Loucy (cell line): ENCODE measurements at regions not wholly inside any gene's neighbourhood (a gene's known extent, or its start where the extent isn't known, plus 50 kb on each side); places are given as distances from the start of the nearest gene placed in this dataset.

Experiments used
- H2AFZ ChIP-seq: fragments of 200-600 bp; sonication (generic); 2 replicates; pipeline ENCODE4 v1.6.0; 2016; ENCODE audit warnings: antibody characterized with exemption, mild to moderate bottlenecking, low read length, moderate library complexity
- H3F3A ChIP-seq: fragments of 200-600 bp; 2 replicates; pipeline ENCODE4 v1.6.0; 2016; ENCODE audit warnings: antibody characterized with exemption, low read depth, mild to moderate bottlenecking
- H3K27me3 ChIP-seq: fragments of 200-600 bp; sonication (generic); 2 replicates; pipeline ENCODE4 v1.6.1; 2014; ENCODE audit warnings: low read length, mild to moderate bottlenecking; ENCODE audit not compliant: insufficient read depth, poor library complexity, severe bottlenecking
- H3K36me3 ChIP-seq: fragments of 200-600 bp; sonication (generic); 2 replicates; pipeline ENCODE4 v1.6.1; 2016; ENCODE audit warnings: low read length; ENCODE audit not compliant: insufficient read depth
- H3K4me1 ChIP-seq: fragments of 200-600 bp; sonication (generic); 2 replicates; pipeline ENCODE4 v1.5.1; 2014; ENCODE audit warnings: low read length, mild to moderate bottlenecking; ENCODE audit not compliant: insufficient read depth, poor library complexity, severe bottlenecking
- H3K4me2 ChIP-seq: fragments of 200-600 bp; sonication (generic); 2 replicates; pipeline ENCODE4 v1.6.0; 2014; ENCODE audit warnings: antibody characterized with exemption, low read length, low read depth, mild to moderate bottlenecking; ENCODE audit not compliant: poor library complexity, severe bottlenecking
- H3K4me3 ChIP-seq: fragments of 200-600 bp; sonication (generic); 2 replicates; pipeline ENCODE4 v1.5.1; 2014; ENCODE audit warnings: low read length, mild to moderate bottlenecking, mixed read lengths; ENCODE audit not compliant: poor library complexity, severe bottlenecking
- H3K79me2 ChIP-seq: fragments of 200-600 bp; sonication (generic); 2 replicates; pipeline ENCODE4 v1.6.1; 2014; ENCODE audit warnings: low read length; ENCODE audit not compliant: insufficient read depth
- H3K9ac ChIP-seq: fragments of 200-600 bp; sonication (generic); 2 replicates; pipeline ENCODE4 v1.6.0; 2014; ENCODE audit warnings: mild to moderate bottlenecking, low read depth, low read length, moderate library complexity; ENCODE audit not compliant: poor library complexity, severe bottlenecking
- H3K9me2 ChIP-seq: fragments of 200-600 bp; sonication (generic); replicated peaks from 2 replicates; pipeline ENCODE4 v1.6.1; 2016; ENCODE audit warnings: low read depth, low read length, mixed read lengths
- H3K9me3 ChIP-seq: fragments of 200-600 bp; sonication (generic); 2 replicates; pipeline ENCODE4 v1.6.1; 2014; ENCODE audit warnings: mild to moderate bottlenecking, antibody characterized with exemption, low read length, low read depth; ENCODE audit not compliant: insufficient read depth
- H4K20me1 ChIP-seq: fragments of 200-600 bp; sonication (generic); 2 replicates; pipeline ENCODE4 v1.6.0; 2014; ENCODE audit warnings: antibody characterized with exemption, low read length, mild to moderate bottlenecking; ENCODE audit not compliant: insufficient read depth, poor library complexity, severe bottlenecking
- CTCF ChIP-seq: fragments of 200-600 bp; sonication (generic); conservative IDR thresholded peaks from 2 replicates; pipeline ENCODE4 v1.5.1; 2014; ENCODE audit warnings: mild to moderate bottlenecking, antibody characterized with exemption, low read length
- EZH2phosphoT487 ChIP-seq: fragments of 200-600 bp; IDR thresholded peaks from 2 replicates; pipeline ENCODE4 v1.6.1; 2018; ENCODE audit warnings: antibody characterized with exemption, mild to moderate bottlenecking, moderate library complexity, borderline replicate concordance

GRCh38 chr4:161010227-161010626, 1153.6 kb downstream of the FSTL5 start:
- Histone ChIP-seq H2AFZ (no peak overlapping the region), H4K20me1 (no peaks in the 10 kb centered on the region), H3K79me2 (no peaks in the 10 kb centered on the region), H3K4me2 (no peak overlapping the region), H3K9me2 (no peaks in the 10 kb centered on the region), H3F3A (no peaks in the 10 kb centered on the region), H3K9ac (no peak overlapping the region), H3K4me1 (no peaks in the 10 kb centered on the region), H3K4me3 (no peak overlapping the region), H3K36me3 (no peaks in the 10 kb centered on the region), H3K9me3 (no peaks in the 10 kb centered on the region), H3K27me3 (no peaks in the 10 kb centered on the region)
- TF ChIP-seq CTCF (no peak), EZH2phosphoT487 (no peak)
